ENCODE measurements at regions not wholly inside any gene's neighbourhood (a gene's known extent, or its start where the extent isn't known, plus 50 kb on each side); places are given as distances from the start of the nearest gene placed in this dataset.

DNA sequence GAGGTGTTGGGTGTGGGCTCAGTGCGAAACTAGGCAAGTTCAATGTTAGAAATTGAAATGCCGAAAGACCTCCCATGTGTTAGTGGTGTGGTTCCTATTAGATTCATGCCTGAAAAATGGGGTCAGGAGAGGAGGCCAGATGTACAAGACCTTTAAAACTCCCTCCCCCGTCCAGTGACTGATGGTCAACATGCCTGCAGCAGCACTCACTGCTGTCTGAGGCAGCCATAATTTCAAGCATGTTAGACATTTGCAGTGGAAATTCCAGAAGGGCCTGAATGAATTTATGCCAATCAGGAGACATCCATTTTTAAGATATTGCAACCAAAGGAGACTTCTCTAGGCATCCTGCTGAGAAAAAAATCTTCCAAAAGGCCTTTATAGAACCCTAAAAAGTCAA, 426.9 kb upstream of the NBEA start:
- TF ChIP-seq POLR2A (IDR thresholded peaks at IDR 0.05; ENCODE audit: low read depth, low read length) (no peak), POLR2AphosphoS5 (IDR thresholded peaks at IDR 0.05; ENCODE audit: low read depth, low read length) (no peak), TAF1 (IDR thresholded peaks at IDR 0.05; ENCODE audit: borderline replicate concordance, low read depth, low read length) (no peak)
